CD4-positive, alpha-beta T cell (primary cell): ENCODE measurements at regions not wholly inside any gene's neighbourhood (a gene's known extent, or its start where the extent isn't known, plus 50 kb on each side); places are given as distances from the start of the nearest gene placed in this dataset.

ENCODE experiments used
- ATAC-seq: fragments of 200-7000 bp; cut with Tn5 transposase; one replicate; pipeline ENCODE4 v1.10.0; 2022; ENCODE audit warnings: mild to moderate bottlenecking; ENCODE audit not compliant: poor library complexity
- CTCF ChIA-PET: fragments of 350-600 bp; sonication (Branson Sonifier 250); formaldehyde crosslinking; loops from one replicate; lab custom pipeline; 2021; ENCODE audit warnings: antibody characterized with exemption, inconsistent platforms; lab: Charles Lee
- POLR2A ChIA-PET: fragments of 350-600 bp; sonication (Branson Sonifier 250); formaldehyde crosslinking; loops from one replicate; lab custom pipeline; 2021; ENCODE audit warnings: antibody characterized with exemption, inconsistent platforms; lab: Charles Lee
- DNase-seq, 14 experiments: peaks; one replicate each; pipeline ENCODE4 v3.0.0-alpha.2; 2013 to 2020; ENCODE audit warnings: mixed read lengths in 2 of 14
- H3K27ac ChIP-seq, 2 donors: one replicate each; pipeline versions ENCODE4 v1.5.1 to v1.7.0; 2013; ENCODE audit warnings: low read length in 2 of 2, low read depth in 1 of 2, mild to moderate bottlenecking in 1 of 2
- H3K27me3 ChIP-seq, 2 experiments: 1 replicate in 1 of 2; 2 replicates in 1 of 2; pipeline versions ENCODE4 v1.6.1 to v1.7.0; 2013; ENCODE audit warnings: low read length in 2 of 2, control low read depth in 1 of 2, mild to moderate bottlenecking in 1 of 2, moderate library complexity in 1 of 2; ENCODE audit not compliant: insufficient read depth in 2 of 2, control insufficient read depth in 1 of 2
- H3K36me3 ChIP-seq: one replicate; pipeline ENCODE4 v1.6.1; 2013; ENCODE audit warnings: low read length, control low read depth; ENCODE audit not compliant: insufficient read depth
- H3K4me1 ChIP-seq: one replicate; pipeline ENCODE4 v1.6.1; 2013; ENCODE audit warnings: low read length, control low read depth; ENCODE audit not compliant: insufficient read depth
- H3K4me3 ChIP-seq: one replicate; pipeline ENCODE4 v1.5.1; 2013; ENCODE audit warnings: mild to moderate bottlenecking, low read length, moderate library complexity
- H3K9me3 ChIP-seq, 2 experiments: 1 replicate in 1 of 2; 2 replicates in 1 of 2; pipeline versions ENCODE4 v1.6.1 to v1.7.0; 2013; ENCODE audit warnings: low read length in 2 of 2, mild to moderate bottlenecking in 2 of 2, control low read depth in 1 of 2, moderate library complexity in 1 of 2; ENCODE audit not compliant: control insufficient read depth in 1 of 2, insufficient read depth in 1 of 2
- H3K27ac Mint-ChIP-seq: one replicate; pipeline ENCODE4 v1.8.0; 2020; ENCODE audit warnings: mixed read lengths
- H3K27me3 Mint-ChIP-seq: one replicate; pipeline ENCODE4 v1.8.0; 2021; ENCODE audit warnings: mixed read lengths
- H3K36me3 Mint-ChIP-seq: one replicate; pipeline ENCODE4 v1.8.0; 2021; ENCODE audit warnings: low read depth, mixed read lengths
- H3K4me1 Mint-ChIP-seq: one replicate; pipeline ENCODE4 v1.8.0; 2021; ENCODE audit warnings: low read depth, mixed read lengths
- H3K4me3 Mint-ChIP-seq: one replicate; pipeline ENCODE4 v1.8.0; 2020; ENCODE audit warnings: mild to moderate bottlenecking, mixed read lengths
- H3K9me3 Mint-ChIP-seq: one replicate; pipeline ENCODE4 v1.8.0; 2020; ENCODE audit warnings: mixed read lengths
- intact Hi-C, 2 experiments: fragments of 100-400 bp; cut with DNase I in 1 of 2; cut with micrococcal nuclease in 1 of 2; formaldehyde crosslinking; loops; one replicate each; pipeline versions ENCODE4 v1.15.1 to v1.9.0; 2023 to 2025; cut with DNase I, micrococcal nuclease
- TF ChIP-seq, protein P1 (sequence below): fragments of 200-600 bp; IDR thresholded peaks from one replicate; pipeline ENCODE4 v1.8.0; 2022; ENCODE audit warnings: antibody characterized with exemption, mild to moderate bottlenecking

- H3K4me1 ChIP-seq: no peaks in the 10 kb centered on the region
- Mint-ChIP-seq H3K27ac (no peak overlapping the region), H3K9me3 (no peaks in the 10 kb centered on the region), H3K4me1 (no peaks in the 10 kb centered on the region), H3K36me3 (no peaks in the 10 kb centered on the region), H3K4me3 (no peak overlapping the region), H3K27me3 (peaks cover 4% of the 10 kb centered on the region)
- intact Hi-C loops: no loop called here
- peaks cover 0 to 3% of the 10 kb centered on the region in 2 experiments for H3K9me3 ChIP-seq
- no peaks in the 10 kb centered on the region for H3K36me3 ChIP-seq
- no peak overlapping the region for H3K27ac ChIP-seq
- TF ChIP-seq, protein P1, sequence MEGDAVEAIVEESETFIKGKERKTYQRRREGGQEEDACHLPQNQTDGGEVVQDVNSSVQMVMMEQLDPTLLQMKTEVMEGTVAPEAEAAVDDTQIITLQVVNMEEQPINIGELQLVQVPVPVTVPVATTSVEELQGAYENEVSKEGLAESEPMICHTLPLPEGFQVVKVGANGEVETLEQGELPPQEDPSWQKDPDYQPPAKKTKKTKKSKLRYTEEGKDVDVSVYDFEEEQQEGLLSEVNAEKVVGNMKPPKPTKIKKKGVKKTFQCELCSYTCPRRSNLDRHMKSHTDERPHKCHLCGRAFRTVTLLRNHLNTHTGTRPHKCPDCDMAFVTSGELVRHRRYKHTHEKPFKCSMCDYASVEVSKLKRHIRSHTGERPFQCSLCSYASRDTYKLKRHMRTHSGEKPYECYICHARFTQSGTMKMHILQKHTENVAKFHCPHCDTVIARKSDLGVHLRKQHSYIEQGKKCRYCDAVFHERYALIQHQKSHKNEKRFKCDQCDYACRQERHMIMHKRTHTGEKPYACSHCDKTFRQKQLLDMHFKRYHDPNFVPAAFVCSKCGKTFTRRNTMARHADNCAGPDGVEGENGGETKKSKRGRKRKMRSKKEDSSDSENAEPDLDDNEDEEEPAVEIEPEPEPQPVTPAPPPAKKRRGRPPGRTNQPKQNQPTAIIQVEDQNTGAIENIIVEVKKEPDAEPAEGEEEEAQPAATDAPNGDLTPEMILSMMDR: no peak
- ATAC-seq (no peak), DNase-seq (no peak)
- CTCF ChIA-PET: no interaction called here
- POLR2A ChIA-PET: no interaction called here
- no peaks in the 10 kb centered on the region for H3K27me3 ChIP-seq
- H3K4me3 ChIP-seq: no peak overlapping the region
These were observed 207.9 kb downstream of the BMP4 start for GRCh38 chr14:53748691-53749090.

- Mint-ChIP-seq H3K4me1 (no peaks in the 10 kb centered on the region), H3K9me3 (no peaks in the 10 kb centered on the region), H3K36me3 (no peaks in the 10 kb centered on the region), H3K4me3 (no peak overlapping the region), H3K27ac (no peak overlapping the region), H3K27me3 (peaks cover 4% of the 10 kb centered on the region)
- Histone ChIP-seq H3K4me1 (no peaks in the 10 kb centered on the region), H3K4me3 (no peak overlapping the region), H3K27me3 (no peaks in the 10 kb centered on the region), H3K9me3 (no peaks in the 10 kb centered on the region), H3K27ac (no peak overlapping the region), H3K36me3 (no peaks in the 10 kb centered on the region)
- DNase-seq (no peak), ATAC-seq (no peak)
- POLR2A ChIA-PET: no interaction called here
- CTCF ChIA-PET: no interaction called here
- TF ChIP-seq, protein P1: no peak
- intact Hi-C loops: no loop called here
These were observed 211.8 kb downstream of the BMP4 start for GRCh38 chr14:53744857-53745256.

DNA sequence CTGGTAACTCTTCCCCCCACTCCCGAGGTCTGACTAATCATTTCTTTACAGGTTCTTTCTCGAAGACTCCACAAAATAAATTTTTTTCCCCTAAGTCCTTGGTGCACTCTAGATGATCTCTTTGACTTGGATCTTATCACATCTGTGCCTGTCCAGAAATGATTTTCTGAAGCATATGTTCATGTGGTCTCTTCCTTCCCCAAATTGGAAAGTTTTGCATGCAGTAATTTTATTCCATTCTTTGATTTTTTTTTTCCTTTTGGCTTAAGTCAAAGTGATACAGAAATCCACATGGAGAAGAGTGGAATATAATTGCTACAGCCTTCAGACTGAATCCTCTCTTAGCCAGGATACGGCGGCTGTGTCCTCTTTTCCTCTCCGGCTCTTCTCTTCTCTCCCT, 213.3 kb downstream of the BMP4 start:
- Histone ChIP-seq H3K4me1 (no peaks in the 10 kb centered on the region), H3K4me3 (no peak overlapping the region), H3K9me3 (no peaks in the 10 kb centered on the region), H3K27me3 (no peaks in the 10 kb centered on the region), H3K36me3 (no peaks in the 10 kb centered on the region), H3K27ac (no peak overlapping the region)
- no peak for DNase-seq
- H3K4me3 Mint-ChIP-seq: no peak overlapping the region
- ATAC-seq: no peak
- H3K36me3 Mint-ChIP-seq: no peaks in the 10 kb centered on the region
- TF ChIP-seq, protein P1: no peak
- ChIA-PET POLR2A (no interaction called here), CTCF (no interaction called here)
- H3K4me1 Mint-ChIP-seq: no peaks in the 10 kb centered on the region
- H3K27ac Mint-ChIP-seq: no peak overlapping the region
- peaks cover 4% of the 10 kb centered on the region for H3K27me3 Mint-ChIP-seq
- no peaks in the 10 kb centered on the region for H3K9me3 Mint-ChIP-seq
- intact Hi-C loops: no loop called here
